NAMALWA (cell line): ENCODE measurements at regions not wholly inside any gene's neighbourhood (a gene's known extent, or its start where the extent isn't known, plus 50 kb on each side); places are given as distances from the start of the nearest gene placed in this dataset.

Experiments
- DNase-seq: peaks from one replicate; pipeline ENCODE4 v3.0.0-alpha.2; 2015; ENCODE audit warnings: low spot score

DNA sequence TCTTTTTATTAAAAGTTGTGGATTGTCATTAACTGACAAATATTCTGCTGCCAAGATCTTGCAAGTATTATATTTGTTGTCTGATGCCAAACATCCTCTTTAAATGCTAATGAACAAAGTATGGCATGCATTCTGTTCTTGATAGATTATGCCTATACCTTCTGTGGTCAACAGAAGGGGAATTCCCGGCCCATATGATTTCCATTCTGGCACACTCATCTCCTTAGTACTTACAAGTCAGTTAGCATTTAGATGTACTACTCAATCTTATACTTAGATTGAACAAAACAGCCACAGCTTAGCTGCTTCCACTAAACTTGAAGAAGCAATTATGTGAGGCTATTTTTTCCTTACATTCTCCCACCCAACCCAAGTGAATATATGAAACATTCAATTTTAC, 246.1 kb upstream of the DACH1 start:
- DNase-seq = no peak

GRCh38 chr13:72112216-72112615, 245.2 kb upstream of the DACH1 start:
- no peak for DNase-seq

- no peak for DNase-seq
These were observed 242.9 kb upstream of the DACH1 start for GRCh38 chr13:72109863-72110262.

DNA sequence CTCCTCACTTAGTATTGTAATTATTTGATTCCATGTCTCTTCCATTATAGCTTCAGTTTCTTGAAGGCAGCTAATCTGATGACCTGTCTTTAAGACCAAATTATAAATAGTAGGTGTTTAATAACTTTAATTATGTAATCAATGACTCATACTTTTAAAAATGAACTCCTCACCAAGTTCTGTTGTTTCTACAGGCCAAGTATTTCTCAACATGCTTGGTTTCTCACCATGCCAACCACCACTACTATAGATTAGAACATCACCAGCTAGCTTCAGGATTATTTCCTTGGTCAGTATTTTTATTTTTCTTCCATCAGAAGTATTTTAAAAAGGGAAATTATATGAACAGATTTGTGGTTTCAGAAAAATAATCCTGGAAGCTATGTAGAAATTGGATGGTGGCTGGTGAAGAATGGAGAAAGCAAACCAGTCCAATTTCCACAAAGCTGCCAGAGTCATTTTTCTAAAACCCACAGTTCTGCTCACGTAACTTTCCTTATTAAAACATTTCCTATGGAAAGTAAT, 237.7 kb upstream of the DACH1 start:
- no peak for DNase-seq

- no peak for DNase-seq
These were observed 234.9 kb upstream of the DACH1 start for GRCh38 chr13:72101768-72102400.

DNA sequence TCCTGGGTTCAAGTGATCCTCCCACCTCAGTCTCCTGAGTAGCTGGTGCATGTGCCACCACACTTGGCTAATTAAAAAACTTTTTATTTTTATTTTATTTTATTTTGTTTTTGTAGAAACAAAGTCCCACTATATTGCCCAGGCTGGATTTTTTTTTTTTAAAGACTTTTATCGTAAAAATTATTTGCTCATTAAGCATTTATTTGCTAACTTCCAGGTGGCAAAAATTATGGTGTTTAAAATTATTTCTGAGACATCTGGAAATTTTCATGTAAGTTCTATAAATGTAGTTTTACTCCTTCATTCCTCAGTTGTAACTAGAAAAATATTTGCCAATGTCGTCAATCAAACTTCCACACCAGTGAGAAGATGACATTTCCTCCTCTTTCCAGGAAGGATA, 233.3 kb upstream of the DACH1 start:
- DNase-seq = no peak

DNA sequence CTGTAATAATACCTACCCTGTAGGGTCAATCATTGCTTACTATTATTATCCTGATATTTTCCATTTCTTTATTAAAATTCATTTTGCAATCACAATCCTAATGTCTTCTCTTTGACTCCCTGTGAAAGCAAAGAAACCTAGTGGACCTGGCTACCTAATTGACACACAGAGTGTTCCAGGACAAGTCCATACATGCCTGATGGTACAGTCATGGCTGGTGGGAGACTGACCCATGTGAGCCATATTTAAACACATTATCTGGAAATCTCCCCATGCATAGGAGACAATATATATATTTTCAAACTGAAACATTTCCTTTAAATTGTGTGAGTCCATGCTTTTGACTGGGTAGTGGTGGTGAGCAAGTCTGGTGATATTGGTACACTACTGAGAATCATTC, 230.6 kb upstream of the DACH1 start:
- no peak for DNase-seq

- no peak for DNase-seq
These were observed 226.3 kb upstream of the DACH1 start for GRCh38 chr13:72093262-72093661.

DNA sequence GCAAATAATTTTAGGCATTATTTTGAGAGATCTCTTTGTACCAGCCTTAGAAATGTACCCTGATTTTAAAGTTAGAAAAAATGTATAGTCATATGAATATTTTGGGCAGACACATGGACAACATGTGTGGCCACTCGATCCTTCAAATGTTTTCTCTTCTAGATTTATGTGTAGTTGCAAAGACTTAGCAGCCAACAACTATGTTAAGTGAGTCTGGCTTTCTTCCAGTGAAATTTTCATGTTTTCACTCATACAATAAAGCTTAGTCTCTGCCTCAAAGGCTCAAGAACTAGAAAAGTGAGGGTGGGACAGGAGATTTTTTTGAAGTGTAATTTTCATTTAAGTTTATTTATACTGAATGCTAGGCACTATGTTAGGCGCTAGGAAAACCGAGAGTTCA, 207.7 kb upstream of the DACH1 start:
- no peak for DNase-seq

DNA sequence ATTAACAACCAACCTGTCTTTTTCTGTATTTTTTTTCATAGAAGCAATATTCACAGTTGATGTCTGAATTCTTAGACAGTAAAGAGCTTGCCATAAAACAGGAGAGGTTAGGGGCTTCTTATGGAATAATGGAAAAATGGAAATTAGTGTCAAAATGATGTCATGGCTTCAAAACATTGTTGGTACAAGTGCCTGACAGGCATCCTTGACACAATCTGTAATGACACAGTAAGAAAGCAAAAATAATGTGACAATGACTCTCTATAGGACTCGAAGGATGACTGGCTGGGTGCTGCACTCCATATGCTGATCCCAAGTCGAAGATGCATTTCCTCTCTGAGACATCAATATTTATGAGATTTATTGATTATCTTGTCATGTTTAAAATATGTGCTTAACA, 205.3 kb upstream of the DACH1 start:
- no peak for DNase-seq

DNA sequence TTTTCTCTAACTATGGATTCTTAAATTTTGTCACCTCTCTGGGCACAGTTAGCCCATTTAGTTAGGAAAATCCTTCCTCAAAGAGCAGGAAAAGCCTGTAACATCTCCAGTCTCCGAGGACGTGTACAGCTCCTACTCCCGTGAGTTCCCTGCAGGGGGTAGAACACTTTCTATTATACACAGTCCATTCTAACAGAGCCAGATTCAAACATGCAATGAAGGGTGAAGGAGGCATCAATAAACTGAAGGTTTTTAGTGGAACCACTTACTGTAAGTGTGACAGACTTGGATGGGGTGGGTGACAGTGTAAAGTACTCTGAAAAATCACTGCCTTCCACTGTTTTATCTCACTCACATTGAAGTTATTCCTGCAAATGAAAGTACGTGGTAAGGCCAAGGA, 204.7 kb upstream of the DACH1 start:
- DNase-seq = no peak

DNA sequence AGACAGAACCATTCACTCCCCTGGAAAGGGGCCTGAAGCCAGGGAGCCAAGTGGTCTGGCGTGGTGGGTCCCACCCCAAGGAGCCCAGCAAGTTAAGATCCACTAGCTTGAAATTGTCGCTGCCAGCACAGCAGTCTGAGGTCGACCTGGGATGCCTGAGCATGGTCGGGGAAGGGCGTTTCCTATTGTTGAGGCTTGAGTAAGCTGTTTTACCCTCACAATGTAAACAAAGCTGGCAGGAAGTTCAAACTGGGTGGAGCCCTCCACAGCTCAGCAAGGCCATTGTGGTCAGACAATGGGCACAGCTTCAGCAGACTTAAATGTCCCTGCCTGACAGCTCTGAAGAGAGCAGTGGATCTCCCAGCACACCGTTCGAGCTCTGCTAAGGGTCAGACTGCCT, 195.6 kb upstream of the DACH1 start:
- DNase-seq = no peak

DNA sequence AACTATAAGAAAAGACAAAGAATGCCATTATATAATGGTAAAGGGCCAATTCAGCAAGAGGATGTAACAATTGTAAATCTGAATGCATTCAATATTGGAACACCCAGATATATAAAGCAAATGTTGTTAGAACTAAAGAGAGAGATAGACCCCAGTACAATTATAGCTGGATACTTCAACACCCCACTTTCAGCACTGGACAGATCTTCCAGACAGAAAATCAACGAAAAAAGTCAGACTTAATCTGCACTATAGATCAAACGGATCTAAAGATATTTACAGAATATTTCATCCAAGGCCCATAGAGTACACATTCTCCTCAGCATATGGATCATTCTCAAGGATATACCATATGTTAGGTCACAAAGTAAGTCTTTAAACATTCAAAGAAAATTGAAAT, 194.6 kb upstream of the DACH1 start:
- DNase-seq = no peak

DNA sequence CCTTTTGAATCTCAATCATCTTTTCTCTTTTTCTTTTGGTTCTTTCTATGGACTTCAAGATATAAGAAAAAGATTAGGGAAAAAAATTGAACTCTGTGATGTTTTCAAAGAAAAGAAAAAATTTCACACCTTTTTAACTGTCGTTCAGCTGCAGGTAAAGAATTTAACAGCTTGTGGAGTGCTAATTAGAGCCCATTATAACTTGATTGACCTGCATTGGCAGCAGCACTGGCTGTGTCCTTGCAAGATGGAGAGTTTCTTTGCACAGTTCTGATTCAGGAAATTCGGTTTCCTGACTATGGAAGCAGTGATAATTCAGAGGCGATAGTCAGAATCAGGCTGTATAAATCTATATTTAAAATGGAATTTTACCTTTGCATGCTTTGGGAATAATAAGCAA, 183.2 kb upstream of the DACH1 start:
- no peak for DNase-seq

DNA sequence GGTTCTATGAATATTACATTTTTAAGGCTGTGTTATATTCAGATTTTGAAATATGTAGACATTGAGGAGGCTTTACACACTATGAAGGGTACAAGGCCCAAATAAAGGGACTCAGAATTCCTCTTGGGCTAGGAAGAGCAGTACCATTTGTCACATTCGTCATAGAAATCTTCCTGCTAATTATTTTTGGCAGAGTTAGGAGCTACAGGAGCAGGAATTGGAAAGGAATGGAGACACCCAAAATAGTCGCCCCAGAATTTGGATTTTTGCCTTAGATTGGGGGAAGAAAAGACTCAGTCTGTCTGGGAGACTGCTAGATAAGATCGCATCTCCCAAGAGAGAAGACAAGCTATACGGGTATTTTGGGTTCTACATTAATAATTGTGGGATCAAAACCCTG, 176.4 kb upstream of the DACH1 start:
- DNase-seq = no peak

DNA sequence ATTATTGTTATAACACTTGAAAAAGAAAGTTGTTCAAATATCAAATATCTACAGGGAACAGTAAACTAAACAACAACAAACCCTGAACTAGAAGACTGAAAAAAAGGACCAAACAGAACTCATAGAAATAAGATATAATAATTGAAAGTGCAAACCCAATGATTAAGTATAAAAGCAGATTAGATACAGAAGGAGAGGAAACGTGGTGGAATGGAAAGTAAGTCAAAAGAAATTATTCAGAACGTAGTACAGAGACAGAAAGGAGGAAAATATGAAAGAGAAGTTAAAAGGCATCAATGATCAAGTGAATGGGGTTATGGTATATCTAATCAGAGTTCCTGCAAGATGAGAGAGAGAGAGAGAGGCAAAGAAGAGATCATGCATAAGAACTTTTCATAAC, 174.2 kb upstream of the DACH1 start:
- no peak for DNase-seq

DNA sequence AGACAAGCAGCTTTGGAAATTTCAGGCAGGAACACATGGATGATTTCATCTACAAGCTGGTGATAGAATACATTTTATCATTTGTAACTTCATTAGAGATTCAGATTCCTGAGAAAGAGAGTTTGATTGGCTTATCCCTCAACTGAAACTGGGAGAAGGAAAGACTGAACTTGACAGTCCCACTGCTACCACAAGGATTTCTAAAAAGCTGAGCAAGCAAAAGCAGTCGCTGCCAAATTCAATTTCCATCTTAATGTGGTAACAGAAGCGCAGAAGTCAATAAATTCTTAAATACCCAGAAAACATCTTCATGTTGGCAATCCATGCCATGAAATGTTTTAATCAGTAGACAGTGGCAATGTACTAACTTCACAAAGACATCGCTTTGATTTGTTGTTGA, 172.1 kb upstream of the DACH1 start:
- no peak for DNase-seq

DNA sequence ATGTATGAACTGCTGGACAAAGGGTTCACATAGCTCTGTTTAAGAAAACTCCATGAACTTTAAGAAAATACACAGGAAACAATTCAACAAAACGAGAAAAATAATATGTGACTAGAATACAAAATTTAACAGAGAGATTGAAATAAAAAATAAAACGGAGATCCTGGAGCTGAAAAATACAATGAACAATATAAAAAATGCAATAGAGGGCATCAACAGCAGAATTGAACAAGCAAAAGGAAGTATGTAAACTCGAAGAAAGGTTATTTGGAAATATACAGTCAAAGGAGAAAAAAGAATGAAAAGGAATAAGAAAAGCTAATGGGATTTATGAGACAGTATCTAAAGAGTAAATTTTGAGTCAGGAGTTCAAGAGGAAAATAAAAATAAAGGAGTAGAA, 163.0 kb upstream of the DACH1 start:
- DNase-seq = no peak

- DNase-seq = no peak
These were observed 158.8 kb upstream of the DACH1 start for GRCh38 chr13:72025836-72026235.

GRCh38 chr13:72023895-72024294, 156.9 kb upstream of the DACH1 start:
- DNase-seq = no peak

DNA sequence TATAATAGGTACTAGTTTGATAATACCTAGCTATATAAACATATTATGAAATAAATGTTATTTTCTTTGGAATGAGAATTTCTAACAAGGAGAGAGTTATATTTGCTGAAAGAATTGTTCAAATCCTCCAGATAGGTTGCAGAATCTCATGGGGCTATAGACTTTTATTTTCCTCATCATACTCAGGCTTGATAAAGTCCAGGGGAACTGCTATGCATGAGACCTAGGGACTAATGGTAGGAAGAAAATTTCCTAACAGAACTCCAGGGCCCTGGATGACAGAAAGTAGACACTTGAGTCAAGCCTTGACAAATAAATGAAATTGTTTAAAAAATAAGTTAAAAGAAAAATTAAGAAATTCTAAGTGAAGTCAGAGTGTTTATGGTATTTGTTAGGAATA, 138.5 kb upstream of the DACH1 start:
- no peak for DNase-seq

DNA sequence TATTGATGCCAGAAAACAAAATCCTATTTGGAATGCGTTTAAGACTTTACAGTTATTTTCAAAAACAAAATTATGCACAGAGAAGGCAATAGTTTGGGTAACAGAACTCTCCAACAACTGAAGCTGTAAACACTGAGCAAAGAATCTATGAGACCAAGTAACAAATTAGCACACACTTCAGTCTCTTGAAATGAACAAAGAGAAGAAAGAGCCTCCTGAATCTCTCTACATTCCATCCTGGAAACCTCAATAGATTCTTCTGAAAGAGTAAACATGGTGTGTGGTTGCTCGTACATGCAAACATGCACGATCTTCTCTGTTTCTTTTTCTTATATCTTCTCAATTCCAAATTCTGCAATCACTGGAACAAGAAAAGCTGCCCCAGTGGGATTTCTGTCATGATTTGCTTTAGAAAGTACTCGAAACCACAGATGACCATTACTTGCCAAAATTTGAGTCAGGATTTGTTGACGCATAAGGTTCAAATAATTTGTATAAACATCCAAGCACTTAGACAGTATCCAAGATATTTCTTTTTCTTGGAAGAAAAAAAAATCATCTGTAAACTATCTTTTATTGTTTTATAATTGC, 137.9 kb upstream of the DACH1 start:
- DNase-seq = no peak

DNA sequence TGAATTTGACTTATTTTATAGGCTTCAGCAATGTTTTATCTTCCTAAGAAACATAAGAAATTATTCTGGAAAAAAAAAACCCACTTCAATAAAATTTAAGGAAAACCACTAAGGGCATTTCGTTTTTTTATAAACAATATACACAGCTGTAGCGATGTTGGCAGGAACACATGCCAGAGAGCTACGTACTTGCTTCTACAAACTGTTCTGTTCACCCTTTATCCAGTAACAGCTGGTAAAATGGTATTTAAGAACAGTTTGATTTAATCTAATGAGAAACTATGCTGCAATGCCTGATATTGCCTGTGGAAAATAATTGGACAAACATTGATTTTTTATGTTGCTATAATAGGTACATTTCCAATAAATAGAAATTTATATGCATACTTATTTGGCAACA, 137.2 kb upstream of the DACH1 start:
- no peak for DNase-seq

- no peak for DNase-seq
These were observed 131.2 kb upstream of the DACH1 start for GRCh38 chr13:71998223-71998622.
